Kasumi-1 (cell line): ENCODE measurements at regions not wholly inside any gene's neighbourhood (a gene's known extent, or its start where the extent isn't known, plus 50 kb on each side); places are given as distances from the start of the nearest gene placed in this dataset.

Source experiments
- DNase-seq, 2 experiments: peaks; one replicate each; lab custom pipeline; 2025; lab: John Stamatoyannopoulos, UW

DNA sequence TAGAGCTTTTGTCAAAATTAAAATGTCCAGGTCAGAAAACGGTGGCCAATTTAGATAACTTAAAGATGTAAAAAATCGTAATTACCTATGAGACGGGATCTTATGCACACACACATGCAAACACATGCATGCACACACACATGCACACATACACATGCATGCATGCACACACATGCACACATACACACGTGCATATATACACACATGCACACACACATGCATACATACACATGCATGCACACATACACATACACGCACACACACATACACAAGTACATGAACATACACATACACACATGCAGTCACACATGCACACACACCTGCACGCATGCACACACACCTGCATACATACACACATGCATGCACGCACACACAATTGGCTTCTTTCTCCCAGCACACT is 362.0 kb downstream of the IRX1 start:
- no peak for DNase-seq

DNA sequence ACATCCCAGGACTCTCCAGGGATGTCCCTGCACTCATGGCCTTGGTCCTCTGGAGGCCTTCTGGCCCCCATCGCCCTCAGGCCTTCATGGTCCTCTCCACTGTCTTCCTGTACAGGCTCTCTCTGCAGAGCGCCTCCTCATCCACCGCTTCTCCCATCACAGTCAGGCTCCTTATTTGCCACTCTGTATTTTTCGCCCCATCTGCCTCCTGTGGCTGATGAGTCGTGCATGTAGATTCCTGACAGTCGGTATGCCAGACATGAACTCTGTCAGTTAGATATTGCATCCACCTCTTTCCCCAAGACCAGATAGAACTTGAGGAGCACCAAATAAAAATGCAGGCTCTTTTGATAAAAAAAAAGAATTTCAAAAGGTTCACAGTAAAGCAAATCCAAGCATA is 362.8 kb downstream of the IRX1 start:
- no peak for DNase-seq

DNA sequence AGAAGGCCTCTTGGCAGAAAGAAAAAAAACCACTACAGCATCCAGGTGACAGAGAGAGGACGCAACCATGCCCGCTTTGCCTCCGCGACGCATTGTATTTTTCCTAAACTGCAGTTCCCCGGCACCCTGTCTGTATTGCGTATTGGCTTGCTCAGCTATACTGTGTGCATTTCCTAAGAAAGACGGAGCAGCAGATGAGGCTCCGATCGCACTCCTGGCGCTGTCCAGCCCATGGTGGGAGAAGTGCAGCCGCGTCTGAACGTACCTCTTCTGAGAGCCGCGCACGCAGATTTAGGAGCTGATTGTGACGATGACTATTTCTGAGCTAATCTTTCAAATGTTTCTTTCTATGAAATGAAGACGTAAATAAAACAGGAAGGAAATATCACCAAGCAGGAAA is 366.5 kb downstream of the IRX1 start:
- no peak for DNase-seq

DNA sequence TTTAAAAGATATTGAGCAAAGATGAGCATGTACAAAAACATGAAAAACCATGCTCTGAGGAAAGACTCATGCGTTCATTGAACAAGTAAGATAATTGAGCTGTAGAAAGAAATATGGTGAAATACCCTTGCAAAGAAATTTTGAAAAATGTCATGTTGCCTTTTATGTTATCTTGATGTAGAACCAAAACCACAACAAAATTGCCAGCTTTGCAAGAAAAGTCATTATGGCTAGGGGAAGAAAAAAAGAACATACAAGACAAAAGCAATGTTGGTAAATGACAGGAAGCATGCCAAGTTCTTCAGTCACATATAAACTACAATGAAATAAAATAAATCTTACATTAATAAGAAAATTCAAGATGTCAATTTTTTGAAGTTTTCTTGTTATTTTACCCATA is 368.0 kb downstream of the IRX1 start:
- no peak for DNase-seq

DNA sequence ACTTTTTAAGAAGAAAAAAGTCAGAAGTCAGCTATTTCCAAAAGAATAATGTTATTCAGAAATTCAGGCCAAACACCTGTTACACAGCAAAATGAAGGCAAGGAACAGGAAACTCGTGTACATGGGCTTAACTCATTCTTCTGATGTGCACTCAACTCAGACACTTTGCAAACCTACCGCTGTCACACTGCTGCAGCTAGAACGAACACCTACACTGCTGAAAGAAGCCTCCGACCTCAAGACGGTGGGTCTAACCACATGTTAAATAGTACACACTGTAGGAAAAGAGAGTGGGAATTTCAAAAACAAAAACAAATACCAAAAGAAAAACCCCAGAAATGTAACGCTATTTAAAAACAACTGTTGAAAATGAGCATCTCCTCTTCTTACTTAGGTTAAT is 384.5 kb downstream of the IRX1 start:
- no peak for DNase-seq

DNA sequence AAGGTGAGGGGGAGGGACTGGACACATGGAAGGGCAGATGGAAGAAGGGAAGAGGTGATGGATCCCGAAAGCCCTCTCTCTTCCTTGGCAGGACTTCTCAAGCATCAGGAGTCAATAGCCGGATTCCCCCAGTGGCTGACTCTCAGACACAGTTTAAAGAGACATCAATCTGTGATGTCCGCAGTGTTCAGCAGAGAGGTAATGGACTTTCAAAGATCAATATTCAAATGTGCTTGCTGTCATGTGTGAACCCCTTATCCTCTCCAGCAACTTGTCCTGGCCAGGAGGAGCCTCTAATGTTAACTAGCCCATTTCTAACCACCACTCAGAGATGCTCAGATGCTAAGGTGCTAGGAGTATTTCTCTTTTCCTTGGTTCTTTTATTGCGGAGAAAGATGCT is 392.2 kb downstream of the IRX1 start:
- DNase-seq = no peak

DNA sequence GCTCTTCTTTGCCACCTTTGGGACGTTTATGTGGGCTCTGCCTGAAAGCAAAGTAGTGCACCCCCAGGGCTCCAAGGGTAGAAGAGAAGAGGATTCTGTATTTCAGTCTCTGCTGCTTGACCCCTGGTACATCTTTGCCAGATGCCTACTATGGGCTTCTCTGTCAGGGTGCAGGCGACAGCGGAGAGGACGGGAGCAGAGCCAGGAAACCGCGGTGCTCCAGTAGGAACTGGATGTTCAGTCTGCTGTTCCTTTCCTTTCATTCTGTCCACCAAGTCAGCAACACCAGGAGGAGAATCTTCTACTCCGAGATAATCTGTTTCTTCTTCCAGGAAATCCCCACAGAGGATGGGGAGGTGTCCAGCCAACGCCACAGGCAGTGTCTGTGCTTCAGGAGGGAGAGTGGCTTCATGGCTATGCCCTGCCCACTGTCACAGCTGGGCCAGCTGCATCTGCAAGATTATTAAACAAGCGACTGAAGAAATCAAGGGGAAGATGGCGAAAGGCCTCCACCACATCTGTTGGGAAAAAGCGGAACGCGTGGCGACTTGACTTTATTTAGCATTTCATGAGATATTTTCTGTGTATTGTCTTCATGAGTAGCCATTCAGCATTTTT is 398.3 kb downstream of the IRX1 start:
- no peak for DNase-seq

DNA sequence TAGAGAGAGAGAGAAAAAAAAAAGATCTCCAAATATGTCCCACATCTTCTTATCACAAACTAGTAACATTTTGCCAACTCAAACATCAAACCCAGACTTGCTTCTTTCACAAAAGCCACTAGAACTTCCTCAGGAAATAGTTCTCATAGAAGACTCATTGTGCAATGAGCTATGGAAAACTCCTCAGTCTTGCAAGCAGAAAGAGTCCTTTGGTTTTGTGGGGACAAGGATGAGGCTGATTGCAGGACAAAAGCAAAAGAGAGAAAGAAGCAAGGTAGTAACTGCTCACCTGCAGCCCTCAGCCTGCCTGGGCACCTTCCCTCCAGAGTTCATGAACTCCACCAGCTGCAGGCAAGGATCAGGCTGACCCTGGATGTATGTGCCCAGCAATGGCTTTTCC is 399.0 kb downstream of the IRX1 start:
- no peak for DNase-seq

DNA sequence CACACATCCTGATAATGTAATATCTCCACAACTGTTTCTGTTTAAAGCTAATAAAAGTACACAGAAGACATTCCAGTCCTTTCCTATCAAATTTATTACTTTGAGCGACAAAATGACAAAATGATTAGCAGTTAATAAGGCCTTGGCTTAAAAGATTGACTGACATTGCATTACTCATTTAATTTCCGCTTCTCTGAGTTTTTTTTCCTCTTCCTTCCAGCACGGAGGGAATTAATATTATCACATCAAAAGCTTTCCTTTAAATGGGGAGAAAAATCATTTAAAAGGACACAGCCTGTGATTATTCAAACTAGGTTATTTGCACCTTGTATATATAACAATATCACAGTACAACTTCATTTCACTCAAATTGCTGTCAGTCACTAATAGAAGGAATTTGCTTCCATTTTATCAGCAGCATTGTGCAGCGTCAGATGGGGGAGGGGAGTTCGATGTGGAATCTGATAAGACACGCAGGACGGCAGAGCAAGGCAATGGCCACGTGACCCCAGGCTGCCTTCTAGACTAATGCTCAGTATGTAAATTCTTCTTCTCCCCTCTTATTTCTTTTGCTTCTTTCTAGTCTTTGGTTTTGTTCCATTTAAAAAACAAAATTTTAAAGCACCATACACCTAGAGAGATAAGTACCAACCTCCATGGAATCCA is 400.5 kb downstream of the IRX1 start:
- no peak for DNase-seq

DNA sequence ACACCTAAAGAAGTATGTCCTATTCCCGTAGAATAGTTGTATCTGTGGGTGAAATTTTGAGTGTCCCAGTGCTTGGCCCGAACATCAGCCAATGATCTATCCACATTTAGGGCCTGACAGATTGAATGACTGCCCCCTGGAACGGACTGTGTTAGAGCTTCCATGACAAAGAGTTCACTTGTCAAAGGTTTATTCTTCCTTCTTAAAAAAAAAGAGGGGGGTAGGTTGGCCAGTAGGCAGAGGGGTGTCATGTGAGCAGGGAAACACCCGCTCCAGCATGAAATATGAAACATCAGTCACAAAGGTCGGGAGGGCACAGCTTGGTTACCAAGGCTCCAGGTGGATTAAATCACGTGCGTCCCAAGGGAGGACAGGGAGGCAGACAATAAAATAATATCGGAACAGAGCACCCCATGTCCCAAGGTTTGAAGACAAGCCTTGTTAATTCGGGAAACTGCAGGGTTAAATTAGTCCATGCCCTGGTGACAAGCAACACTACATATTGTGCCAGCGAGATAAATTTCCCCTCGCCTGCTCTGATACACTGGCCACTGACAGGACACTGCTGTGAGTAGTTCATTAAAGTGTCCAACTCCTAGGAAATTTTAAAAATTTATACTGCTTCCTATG is 401.2 kb downstream of the IRX1 start:
- DNase-seq = no peak

DNA sequence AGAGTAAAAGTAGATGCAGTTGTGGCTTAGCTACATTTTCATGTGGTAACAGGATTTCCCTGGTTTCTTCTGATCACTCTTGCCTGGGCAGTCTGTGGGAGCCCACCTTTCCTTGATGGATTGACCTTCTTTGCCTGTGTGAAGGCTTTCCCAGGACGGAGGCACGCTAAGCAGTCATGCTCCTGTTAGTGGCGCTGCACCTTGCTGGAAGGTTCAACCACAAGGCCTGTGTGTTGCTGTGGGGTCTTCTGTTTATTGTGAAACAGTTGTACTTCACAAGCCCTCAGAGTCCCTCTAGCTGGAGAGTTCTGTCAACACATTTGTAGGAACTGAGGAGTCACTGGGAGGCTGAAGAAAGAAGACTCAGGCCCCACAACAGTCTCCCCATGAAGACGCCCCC is 402.0 kb downstream of the IRX1 start:
- DNase-seq = no peak

DNA sequence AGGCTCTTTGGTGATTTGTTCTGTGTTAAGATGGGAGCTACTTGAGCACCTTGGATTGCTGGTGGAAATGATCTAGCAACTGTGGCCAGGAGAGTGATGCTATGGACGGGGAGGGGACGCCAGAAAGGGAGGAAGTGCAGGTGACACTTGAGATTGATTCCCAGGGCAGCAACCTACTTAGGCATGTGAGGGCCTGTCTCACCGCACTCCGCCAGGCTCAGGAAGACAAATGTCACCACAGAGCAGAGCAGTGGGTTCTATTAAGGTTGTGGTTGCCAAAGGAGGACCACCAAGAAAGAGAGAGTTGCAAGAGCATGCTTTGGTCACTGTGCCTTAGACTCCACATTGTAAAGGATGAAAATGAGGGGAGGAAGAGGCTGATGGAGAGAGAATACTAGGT is 404.3 kb downstream of the IRX1 start:
- no peak for DNase-seq

DNA sequence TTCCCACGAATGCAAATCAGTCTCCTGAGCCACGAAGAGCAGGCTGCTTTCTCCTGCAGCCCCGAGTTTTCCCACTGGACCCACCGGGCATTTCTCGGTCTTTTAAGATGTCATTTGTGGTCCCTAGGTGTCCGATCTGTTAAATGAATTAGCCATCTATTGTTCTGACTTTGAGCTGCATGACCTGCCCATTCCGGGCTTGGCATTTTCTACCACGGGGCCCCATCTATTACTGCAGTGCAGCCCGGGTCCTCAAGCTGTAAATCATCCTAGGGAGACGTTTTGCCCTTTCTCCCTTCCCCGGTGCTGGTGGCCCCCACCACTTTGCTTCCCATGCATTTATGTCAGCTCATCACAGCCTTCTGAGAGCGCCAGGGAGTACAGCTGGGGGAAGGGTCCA is 405.4 kb downstream of the IRX1 start:
- no peak for DNase-seq

DNA sequence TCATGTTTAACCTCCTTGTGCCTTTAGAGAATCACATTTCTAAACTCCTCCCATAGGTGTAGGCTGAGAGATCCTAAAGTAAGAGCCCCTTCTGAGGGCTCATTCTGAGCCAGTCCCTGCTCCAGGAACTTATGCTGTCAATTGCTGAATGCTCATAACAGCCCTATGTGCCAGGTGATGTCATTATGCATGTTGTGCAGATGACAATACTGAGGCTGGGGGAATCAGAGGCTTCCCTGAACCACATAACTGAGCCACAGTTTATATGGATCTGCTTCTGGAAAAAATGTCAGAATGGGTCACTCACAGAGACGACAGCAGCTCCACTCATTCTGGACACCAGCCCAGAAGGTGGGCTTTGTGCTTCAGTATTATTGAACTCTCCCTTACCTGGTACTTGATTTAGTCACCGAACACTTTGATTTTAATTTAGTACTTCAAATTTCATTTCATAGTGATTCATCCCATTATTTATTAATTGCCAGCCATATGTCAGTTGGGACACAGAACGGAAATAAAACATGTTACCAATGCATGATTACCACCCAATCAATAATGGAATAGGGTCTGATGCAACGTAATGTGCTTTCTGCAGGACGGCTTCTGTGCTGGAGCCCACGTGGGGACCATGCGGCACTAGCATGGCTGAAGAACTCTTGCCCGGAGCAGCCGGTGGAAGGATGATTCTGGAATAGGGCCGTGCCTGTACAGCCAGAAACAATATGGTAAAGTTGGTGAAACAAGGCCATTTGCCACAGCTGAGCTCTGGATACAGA is 406.3 kb downstream of the IRX1 start:
- no peak for DNase-seq

DNA sequence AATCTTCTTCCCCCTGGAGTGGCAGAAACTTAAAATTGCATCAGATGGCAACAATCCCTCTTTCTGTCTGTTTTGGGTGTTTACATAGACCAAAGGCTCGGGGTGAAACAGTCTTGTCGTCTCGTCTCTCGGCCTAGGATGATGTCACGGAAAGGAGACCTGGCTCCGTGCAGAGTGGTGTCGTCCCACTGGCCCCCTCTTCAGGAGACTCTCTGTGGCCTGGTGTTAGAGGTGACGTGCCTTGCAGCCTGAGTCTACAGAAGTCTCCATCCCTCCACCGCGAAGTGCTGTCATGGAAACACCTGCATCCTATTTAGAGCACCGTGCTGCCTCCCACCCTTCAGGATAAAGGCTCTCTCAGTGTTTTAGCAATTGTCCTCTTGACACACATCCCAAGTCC is 409.7 kb downstream of the IRX1 start:
- no peak for DNase-seq

DNA sequence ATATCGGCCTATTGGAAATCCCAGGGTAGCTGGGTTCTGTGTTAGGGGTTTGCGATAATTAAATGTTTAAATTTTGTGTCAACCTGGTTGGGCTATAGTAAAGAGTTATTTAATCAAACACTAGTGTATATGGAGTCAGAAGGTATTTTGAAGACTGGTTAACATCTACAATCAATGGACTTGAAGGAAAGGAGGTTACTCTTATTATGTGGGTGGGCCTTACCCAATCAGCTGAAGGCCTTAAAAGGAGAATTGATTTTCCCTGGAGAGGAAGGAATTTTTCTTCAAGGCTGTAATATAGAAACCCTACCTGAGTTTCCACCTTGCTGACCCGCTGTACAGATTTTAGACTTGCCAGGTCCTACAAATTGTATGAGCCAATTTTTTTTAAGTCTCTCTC is 411.4 kb downstream of the IRX1 start:
- no peak for DNase-seq

DNA sequence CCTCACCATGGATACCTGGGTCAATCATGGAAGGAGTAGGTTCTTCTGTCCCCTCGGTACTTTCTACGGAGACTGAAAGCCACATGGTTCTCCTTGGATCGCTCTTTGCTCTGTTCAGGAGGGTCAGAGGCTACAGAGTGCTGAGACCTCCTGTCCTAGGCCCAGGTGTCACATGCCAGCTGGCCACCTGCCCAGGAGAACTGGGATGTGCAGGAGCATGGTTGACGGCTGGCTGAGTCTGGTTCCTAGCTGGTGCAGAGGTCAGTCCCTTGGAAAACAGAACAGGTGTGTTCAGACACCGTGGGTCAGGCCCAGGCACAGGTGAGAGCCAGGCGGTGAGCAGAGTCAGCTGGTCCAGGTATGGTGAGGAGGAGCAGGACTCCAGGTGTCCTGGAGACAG is 416.3 kb downstream of the IRX1 start:
- no peak for DNase-seq

DNA sequence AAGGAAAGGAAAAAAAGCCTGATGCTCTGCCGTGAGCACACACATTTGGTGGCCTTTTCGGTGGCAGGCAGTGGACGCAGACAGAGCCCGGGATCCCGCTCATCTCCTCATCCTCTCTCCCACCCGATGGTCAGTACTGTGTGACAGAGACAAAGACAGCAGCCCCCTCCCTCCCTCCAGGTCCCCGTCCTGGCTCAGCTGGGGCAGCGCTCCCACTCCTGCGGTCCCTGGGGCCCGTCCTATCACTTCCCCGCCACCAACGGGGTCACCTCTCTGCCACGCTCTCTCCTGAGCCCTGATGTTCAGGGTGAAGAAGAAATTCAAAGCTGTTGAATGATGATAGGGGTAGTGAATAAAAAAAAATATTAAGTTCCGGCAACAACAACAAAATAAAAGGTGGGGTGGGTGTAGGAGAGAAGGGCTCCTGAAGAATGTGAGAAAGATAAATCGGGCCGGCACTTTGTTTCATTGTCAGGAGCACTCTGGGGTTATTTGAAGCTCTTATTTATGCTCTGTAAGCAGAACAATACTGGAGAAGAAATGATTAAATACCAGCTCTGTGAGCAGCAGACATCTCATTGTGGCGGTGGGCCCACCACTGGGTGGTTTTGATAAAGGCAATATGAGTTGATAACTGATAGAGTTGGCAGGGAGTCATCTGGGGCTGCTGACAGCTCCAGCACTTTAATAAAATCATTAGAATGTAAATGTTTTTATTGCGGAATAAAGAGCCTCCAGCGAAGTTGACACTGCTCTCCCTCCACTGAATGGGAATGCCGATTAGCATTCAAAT is 417.7 kb downstream of the IRX1 start:
- DNase-seq = no peak

DNA sequence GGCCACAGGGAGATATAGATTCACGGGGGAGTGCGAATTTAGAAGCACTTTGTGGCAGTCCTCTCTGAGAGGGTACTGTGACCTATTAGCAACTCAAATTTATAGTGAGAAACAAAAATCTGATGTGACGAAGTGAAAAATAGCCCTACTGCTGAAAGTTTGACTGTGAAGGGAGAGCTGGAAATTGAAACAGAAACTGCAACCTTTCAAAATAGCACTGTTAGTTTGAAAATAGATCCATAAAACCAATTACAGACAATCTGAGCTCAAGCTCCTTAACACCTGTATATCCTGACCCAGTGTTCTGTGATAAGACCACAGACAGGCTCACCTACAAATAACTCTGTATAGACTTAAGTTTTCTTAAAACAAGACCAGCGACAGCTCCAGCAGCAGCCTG is 420.1 kb downstream of the IRX1 start:
- no peak for DNase-seq

DNA sequence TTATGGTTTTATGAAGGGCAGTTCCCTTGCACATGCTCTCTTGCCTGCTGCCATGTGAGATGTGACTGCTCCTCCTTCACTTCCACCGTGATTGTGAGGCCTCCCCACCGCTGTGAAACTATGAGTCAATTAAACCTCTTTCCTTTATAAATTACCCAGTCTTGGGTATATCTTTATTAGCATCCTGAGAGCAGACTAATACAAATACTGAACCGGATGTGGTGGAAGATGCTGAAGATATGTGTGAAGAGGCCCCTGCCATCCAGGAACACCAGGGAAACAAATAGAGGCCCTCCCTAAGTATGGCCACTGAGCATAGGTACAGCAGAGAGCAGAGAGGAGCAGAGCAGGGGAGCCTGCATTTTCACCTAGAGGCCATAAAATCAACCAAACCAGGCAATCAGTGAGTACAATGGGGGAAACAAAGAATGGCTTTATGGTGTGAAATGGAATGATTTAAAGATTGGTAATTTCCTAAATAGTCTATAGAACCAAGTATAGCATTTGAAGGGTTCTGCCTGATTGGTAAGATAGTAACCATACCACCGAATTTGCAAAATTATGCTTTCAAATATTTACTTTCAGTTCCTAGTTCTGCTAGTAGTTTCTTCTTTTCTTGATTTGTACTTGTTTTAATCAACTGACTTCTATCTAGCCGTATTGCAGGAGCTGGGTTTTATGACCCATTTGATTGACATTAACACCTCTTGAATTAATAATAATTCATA is 421.6 kb downstream of the IRX1 start:
- DNase-seq = no peak

DNA sequence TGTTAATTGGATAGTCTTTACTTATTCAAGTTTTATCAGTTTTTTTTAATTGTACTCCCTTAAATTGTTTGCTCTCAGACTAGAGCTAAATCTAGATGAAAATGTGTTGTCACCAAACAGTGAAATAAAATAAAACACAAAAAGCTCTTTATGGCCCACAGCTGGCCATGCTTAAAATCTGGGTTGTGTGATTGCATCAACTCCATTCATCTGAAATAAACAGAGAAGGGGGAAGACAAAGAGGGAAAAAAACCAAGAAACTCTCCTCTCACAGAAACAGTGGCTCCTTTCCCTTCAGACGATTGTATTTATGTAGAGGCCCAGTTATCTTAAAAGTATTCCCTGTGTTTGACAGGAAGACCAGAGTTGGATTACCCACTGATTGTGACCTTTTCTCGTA is 422.4 kb downstream of the IRX1 start:
- DNase-seq = no peak
